Stimulated activated CD4-positive, alpha-beta T cell treated with anti-CD3 and anti-CD28 coated beads, TNF-alpha, amount 100 ng/mL, for 4 hours (primary cell): ENCODE measurements at regions not wholly inside any gene's neighbourhood (a gene's known extent, or its start where the extent isn't known, plus 50 kb on each side); places are given as distances from the start of the nearest gene placed in this dataset.
"Not testable (repeated sequence)": the region's sequence is repeated elsewhere in the genome, so short reads cannot be mapped to it uniquely, and the experiment has no call there.

ENCODE experiments used
- DNase-seq, 3 experiments: peaks; one replicate each; pipeline ENCODE4 v3.0.0-alpha.2; 2020; ENCODE audit warnings: low read depth in 3 of 3

- no peak for DNase-seq
These were observed 526.8 kb upstream of the CCDC54 start for GRCh38 chr3:106850437-106850836.

DNA sequence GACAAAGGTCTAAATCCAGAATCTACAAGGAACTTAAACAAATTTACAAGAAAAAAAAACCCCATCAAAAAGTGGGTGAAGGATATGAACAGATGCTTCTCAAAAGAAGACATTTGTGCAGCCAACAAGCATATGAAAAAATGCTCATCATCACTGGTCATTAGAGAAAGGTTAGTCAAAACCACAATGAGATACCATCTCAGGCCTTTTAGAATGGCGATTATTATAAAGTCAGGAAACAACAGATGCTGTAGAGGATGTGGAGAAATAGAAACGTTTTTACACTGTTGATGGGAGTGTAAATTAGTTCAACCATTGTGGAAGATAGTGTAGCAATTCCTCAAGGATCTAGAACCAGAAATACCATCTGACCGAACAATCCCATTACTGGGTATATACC is 518.9 kb upstream of the CCDC54 start:
- DNase-seq, result not testable (repeated sequence)

DNA sequence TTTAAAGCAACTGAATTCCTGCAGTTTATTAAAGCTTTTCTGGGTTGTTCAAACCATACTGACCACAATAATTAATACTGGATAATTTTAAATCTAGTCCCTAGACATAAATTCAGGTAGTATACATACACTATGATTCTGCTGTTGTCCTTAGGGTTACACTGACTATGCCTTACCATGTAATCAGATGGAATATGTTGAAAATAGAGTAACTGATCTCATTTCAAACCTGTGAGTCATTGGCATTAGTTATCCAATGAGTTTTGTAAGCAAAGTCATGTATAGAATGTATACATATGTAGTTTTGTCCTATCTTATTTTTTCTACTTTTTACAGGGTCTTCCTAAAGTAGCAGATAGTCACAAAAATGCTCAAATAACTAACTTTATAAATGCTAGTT is 517.1 kb upstream of the CCDC54 start:
- no peak for DNase-seq

DNA sequence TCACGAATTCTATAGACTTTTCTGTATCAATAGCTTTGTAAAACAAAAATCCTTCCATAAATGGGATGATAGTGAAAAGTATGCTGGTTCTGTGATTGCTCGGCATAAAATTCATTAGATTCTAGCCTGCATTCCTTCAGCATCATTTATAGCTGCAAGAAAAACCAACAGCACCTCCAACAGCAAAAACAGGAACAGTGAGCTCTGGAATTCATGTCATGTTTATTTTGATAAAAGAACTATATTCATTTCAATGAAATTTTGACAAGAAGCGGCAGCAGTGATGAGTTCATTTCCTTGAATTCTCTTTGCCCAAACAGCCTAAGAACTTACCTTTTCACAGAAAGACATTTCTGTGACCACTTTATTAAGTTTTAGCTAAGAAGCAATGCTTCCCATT is 515.2 kb upstream of the CCDC54 start:
- DNase-seq, result no peak

DNA sequence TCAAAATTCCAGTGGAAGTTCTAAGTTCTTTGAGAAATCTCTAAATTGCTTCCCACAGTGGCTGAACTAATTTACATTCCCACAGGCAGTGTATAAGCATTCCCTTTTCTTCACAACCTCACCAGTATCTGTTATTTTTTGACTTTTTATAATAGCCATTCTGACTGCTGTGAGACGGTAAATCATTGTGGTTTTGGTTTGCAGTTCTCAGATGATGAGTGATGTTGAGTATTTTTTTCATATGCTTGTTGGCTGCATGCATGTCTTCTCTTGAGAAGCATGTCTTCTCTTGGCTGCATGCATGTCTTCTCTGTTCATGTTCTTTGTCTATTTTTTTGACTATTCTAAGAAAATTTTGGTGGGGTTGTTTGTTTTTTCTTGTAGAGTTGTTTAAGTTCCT is 499.6 kb upstream of the CCDC54 start:
- no peak for DNase-seq

GRCh38 chr3:106880206-106880605 is 497.0 kb upstream of the CCDC54 start:
- DNase-seq, result no peak

DNA sequence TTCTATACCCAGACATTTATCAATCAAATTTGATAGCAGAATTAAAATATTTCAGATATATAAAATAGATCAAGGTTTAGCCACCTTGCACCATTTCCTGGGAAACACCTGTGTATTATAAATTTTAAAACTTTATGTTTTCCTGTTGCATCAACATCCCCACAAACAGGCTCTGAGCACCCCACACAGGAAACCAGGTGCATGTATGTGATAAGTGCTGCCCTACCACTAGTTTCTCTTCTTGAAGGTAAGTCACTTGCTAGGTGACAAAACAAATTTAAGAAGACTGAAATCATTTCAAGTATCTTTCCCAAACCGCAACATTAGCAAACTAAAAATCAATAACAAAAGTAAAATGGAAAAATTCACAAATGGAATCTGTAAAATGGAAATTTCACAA is 496.1 kb upstream of the CCDC54 start:
- no peak for DNase-seq

GRCh38 chr3:106882297-106882696 is 494.9 kb upstream of the CCDC54 start:
- no peak for DNase-seq

DNA sequence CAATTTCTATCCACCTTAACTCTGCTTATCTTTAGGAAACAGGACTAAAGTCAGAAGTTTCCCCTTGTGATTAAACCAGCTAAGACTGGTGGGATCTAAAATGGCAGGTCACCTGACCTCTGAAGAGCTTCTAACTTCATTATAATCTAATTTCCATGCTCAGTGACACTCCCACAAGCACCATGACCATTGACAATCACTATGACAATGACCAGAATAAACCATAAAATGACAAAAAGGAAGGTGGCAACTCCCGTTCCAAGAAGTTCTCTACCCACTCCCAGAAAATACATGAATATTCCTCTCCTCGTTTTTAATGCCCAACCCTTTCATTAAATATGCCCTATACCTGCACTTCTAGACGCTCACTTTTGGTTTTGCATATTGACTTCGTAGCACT is 471.2 kb upstream of the CCDC54 start:
- no peak for DNase-seq

- no peak for DNase-seq
These were observed 468.9 kb upstream of the CCDC54 start for GRCh38 chr3:106908181-106908938.

DNA sequence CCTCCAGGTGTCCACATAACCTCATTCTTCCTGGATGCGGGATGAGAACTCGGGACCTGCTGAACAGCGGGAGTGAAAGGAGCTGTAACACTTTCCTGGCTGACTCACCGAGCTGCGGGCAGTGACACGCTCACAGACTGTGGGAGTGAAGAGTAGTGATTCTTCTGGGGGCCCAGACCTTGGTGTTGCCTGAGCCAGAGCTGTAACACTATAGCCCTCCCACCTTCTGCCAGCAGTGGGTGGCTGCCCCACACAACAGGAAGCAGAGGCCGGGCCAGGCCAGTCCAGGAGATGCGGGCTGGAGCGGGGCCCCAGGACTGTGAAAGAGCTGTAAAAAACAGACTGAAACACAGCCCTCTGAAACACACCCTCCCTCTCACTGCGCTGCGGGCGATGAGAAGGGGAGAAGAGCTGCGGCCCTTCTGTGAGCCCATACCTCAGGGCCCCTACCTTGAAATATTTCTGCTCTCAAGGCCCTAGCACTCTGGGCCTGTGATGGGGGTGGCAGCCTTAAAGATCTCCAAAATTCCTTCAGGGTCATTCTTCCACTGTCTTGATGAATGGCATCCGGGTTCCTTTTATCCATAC is 464.0 kb upstream of the CCDC54 start:
- DNase-seq, result no peak

- no peak for DNase-seq
These were observed 463.3 kb upstream of the CCDC54 start for GRCh38 chr3:106913966-106914365.

DNA sequence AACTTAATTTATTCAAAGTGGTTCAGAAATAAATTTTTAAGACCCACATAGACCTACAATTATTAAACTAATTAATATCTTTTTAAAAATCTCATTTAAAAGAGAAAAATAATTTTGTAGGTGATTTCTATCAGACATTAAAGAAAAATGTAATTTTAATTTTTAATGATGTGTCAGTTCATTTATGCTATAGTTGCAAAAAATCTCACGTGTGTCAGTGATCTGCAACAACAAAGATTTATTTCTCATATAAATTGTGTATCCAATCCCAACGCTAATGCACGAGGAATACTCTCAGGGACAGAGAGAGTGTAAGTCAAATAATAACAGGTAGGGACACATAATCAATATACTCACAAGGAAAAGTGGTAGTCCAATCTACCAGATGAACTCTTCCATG is 456.6 kb upstream of the CCDC54 start:
- no peak for DNase-seq

DNA sequence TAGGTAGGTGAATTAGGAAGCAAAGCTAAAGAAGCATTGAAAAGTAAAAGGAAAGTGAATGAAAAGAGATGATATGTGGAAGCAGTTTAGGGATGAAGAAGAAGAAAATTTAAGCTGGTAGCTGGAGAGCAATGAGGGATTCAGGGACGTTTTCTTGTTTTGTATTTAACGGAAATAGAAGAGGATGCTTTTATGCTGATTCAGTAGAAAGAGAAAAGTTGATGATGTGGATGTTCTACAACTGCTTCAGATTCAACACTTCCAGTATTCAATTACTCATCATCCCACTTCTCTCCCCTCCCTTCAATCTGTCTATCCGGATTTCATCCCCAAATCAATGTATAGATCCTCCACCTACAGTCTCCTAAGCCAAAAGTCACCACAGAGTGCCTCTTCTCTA is 448.2 kb upstream of the CCDC54 start:
- no peak for DNase-seq

GRCh38 chr3:106930086-106930485 is 447.2 kb upstream of the CCDC54 start:
- no peak for DNase-seq

DNA sequence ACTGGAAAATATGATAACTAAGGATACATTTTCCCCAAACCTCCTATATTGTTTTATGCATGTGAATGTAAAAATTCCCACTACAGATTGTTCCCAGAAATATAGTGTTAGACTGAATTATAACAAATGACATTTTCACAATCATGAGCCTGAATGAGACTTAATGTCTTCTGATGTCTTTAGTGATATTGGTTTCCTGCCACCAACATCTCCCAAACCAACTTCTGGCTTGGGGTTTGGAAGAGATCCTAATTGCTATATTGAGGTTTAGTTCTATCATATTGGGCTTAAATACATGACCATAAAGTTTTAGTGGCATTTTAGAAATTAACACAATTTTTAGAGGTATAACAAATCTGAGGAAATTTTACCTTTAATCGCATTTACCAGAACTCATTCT is 445.3 kb upstream of the CCDC54 start:
- no peak for DNase-seq

- DNase-seq, result no peak
These were observed 440.9 kb upstream of the CCDC54 start for GRCh38 chr3:106936337-106936736.

DNA sequence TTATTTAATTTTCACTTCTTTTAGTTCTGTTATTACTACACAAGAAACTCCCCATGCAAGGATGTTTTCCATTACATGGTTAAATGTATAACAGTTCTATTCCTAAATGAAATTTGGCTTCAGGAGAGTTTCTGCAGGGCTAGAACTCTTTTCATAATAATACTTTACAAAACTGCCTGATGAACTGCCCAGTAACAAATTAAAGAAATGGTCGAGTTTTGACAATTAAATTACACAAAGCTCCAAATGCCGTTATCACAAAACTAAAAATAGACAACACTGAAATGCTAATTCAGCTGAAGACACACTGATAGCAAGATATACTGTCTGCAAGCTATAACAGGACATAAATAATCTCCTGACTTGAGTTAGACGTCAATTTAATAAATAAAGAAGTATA is 435.2 kb upstream of the CCDC54 start:
- no peak for DNase-seq

GRCh38 chr3:106943071-106943470 is 434.2 kb upstream of the CCDC54 start:
- no peak for DNase-seq

DNA sequence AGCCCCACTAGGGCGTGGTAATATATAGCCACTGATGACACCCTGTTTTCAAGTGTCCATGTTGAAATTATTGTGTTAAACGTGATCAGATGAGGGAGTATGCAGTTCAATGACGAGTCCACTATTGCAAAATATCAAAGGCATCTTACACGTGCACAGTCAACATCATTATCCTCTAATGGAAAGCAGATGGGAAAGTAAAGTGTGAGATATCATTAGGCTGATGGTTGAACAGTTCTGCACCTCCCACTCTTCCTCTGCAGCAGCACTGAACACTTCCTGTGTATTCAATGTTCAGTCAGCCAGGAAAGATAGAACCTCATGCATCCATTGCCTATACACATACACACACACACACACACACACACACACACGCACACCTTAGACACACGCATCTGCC is 431.8 kb upstream of the CCDC54 start:
- DNase-seq, result no peak

- no peak for DNase-seq
These were observed 430.4 kb upstream of the CCDC54 start for GRCh38 chr3:106946866-106947265.

GRCh38 chr3:106957029-106957428 is 420.2 kb upstream of the CCDC54 start:
- DNase-seq, result no peak

DNA sequence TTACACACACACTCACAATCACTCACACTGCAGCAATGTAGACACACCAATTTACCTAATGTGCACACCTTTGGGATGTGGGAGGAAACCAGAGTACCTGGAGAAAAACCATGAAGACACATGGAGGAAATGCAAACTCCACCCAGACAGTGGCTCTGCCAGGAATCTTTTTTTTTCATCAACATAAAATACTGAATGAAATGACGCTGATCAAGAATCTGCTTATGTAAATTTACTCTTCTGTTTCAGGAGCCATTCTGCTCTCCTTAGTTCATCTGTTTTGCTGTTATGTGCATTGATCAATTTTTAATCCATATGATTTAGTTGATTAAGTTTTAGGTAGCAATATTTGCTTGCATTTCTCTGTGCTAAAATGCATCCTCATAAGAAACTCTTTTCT is 414.2 kb upstream of the CCDC54 start:
- DNase-seq, result no peak

GRCh38 chr3:106963442-106963841 is 413.8 kb upstream of the CCDC54 start:
- DNase-seq, result no peak
